K562 (cell line): ENCODE measurements at regions not wholly inside any gene's neighbourhood (a gene's known extent, or its start where the extent isn't known, plus 50 kb on each side); places are given as distances from the start of the nearest gene placed in this dataset.

Experiments used
- ATAC-seq: fragments of 200-7000 bp; cut with Tn5 transposase; 3 replicates; pipeline ENCODE4 v1.9.1; 2020; ENCODE audit warnings: moderate library complexity
- BruUV-seq: library from RNA; stranded (reverse); fragments of 400-500 nt; replicated peaks from 2 replicates; lab custom pipeline; 2021; lab: Mats Ljungman, UMichigan
- CTCF ChIA-PET: fragments of 300-600 bp; formaldehyde crosslinking; extraction: SDS; loops from one replicate; lab custom pipeline; 2021; ENCODE audit warnings: low intra/inter-chr PET ratio; lab: Yijun Ruan, JAX
- POLR2A ChIA-PET: fragments of 300-600, 350-650 bp; sonication (Branson Sonifier 250); formaldehyde crosslinking; extraction: SDS; loops from one replicate; lab custom pipeline; 2021; ENCODE audit warnings: antibody characterized with exemption, inconsistent platforms; lab: Yijun Ruan, JAX
- DNase-seq, 4 experiments: peaks; one replicate each; pipeline versions ENCODE4 v3.0.0 to v3.0.0-alpha.2; 2011 to 2018; ENCODE audit warnings: low spot score in 3 of 4, mixed read lengths in 3 of 4; ENCODE audit errors: extremely low read depth in 1 of 4
- FAIRE-seq: peaks from 2 replicates; lab custom pipeline; 2011; peaks lifted over from hg19 to GRCh38; lab: Jason Lieb, UNC
- H2AFZ ChIP-seq: 2 replicates; pipeline ENCODE4 v1.6.0; 2011; ENCODE audit warnings: low read depth, low read length, control low read depth, inconsistent platforms
- H3K27ac ChIP-seq: fragments of 200-600 bp; 3 replicates; pipeline ENCODE4 v1.8.0; 2011; ENCODE audit warnings: low read depth, mild to moderate bottlenecking, control low read depth, inconsistent platforms, low read length, moderate library complexity, mixed read lengths; ENCODE audit errors: extremely low read depth
- H3K27me3 ChIP-seq, 2 experiments: fragments of 300-600 bp in 1 of 2; 2 replicates in 1 of 2; 3 replicates in 1 of 2; pipeline versions ENCODE4 v1.6.0 to v1.8.0; 2011; ENCODE audit warnings: inconsistent platforms in 2 of 2, low read length in 2 of 2, mild to moderate bottlenecking in 1 of 2, mixed read lengths in 1 of 2, moderate library complexity in 1 of 2; ENCODE audit not compliant: control insufficient read depth in 2 of 2, insufficient read depth in 2 of 2
- H3K36me3 ChIP-seq: fragments of 300-600 bp; 3 replicates; pipeline ENCODE4 v1.8.0; 2011; ENCODE audit warnings: mild to moderate bottlenecking, low read length, inconsistent platforms; ENCODE audit not compliant: control insufficient read depth, insufficient read depth
- H3K4me1 ChIP-seq, 2 experiments: fragments of 200-600 bp in 1 of 2; replicated peaks in 1 of 2; 2 replicates in 1 of 2; 3 replicates in 1 of 2; pipeline versions ENCODE4 v1.5.1 to v1.8.0; 2011; ENCODE audit warnings: inconsistent platforms in 2 of 2, low read length in 2 of 2, mild to moderate bottlenecking in 1 of 2, mixed read lengths in 1 of 2, moderate library complexity in 1 of 2; ENCODE audit not compliant: control insufficient read depth in 2 of 2, insufficient read depth in 2 of 2
- H3K4me2 ChIP-seq: 2 replicates; pipeline ENCODE4 v1.6.1; 2011; ENCODE audit warnings: low read length, control low read depth, inconsistent platforms, mixed read lengths; ENCODE audit not compliant: insufficient read depth
- H3K4me3 ChIP-seq: fragments of 200-600 bp; sonication (generic), shearing (Covaris generic); 2 replicates; pipeline ENCODE4 v1.5.1; 2016; ENCODE audit warnings: control low read depth, inconsistent platforms
- H3K79me2 ChIP-seq: fragments of 200-600 bp; 3 replicates; pipeline ENCODE4 v1.8.0; 2011; ENCODE audit warnings: low read length, inconsistent platforms; ENCODE audit not compliant: control insufficient read depth, insufficient read depth
- H3K9ac ChIP-seq, 2 experiments: 2 replicates each; pipeline versions ENCODE4 v1.6.0 to v1.6.1; 2011; ENCODE audit warnings: low read depth in 2 of 2, low read length in 2 of 2, control low read depth in 1 of 2, inconsistent platforms in 1 of 2, mild to moderate bottlenecking in 1 of 2, mixed read lengths in 1 of 2; ENCODE audit not compliant: insufficient read depth in 1 of 2
- H3K9me1 ChIP-seq: one replicate; pipeline ENCODE4 v1.6.0; 2011; ENCODE audit warnings: inconsistent platforms, mild to moderate bottlenecking, low read length, moderate library complexity; ENCODE audit not compliant: control insufficient read depth, insufficient read depth
- H3K9me3 ChIP-seq: replicated peaks from 2 replicates; pipeline ENCODE4 v1.5.1; 2011; ENCODE audit warnings: low read depth, low read length, inconsistent platforms; ENCODE audit not compliant: control insufficient read depth, insufficient read depth
- H4K20me1 ChIP-seq: replicated peaks from 2 replicates; pipeline ENCODE4 v1.6.1; 2011; ENCODE audit warnings: low read length, inconsistent platforms, mixed read lengths; ENCODE audit not compliant: control insufficient read depth, insufficient read depth
- ESRRA ChIP-seq: fragments of 450-650 bp; IDR thresholded peaks from 2 replicates; pipeline ENCODE4 v1.6.1; 2014; ENCODE audit warnings: low read depth, mild to moderate bottlenecking, moderate library complexity, borderline replicate concordance
- GTF2F1 ChIP-seq: IDR thresholded peaks from 2 replicates; pipeline ENCODE4 v1.6.1; 2011; ENCODE audit warnings: low read depth, low read length, improper control_type of control experiment
- HNRNPLL ChIP-seq: fragments of 200-400 bp; formaldehyde crosslinking; IDR thresholded peaks from 2 replicates; pipeline ENCODE4 v1.6.1; 2017; ENCODE audit warnings: low read length, low read depth, mild to moderate bottlenecking; ENCODE audit not compliant: poor library complexity, severe bottlenecking
- MCM3 ChIP-seq: fragments of 450-650 bp; IDR thresholded peaks from 2 replicates; pipeline ENCODE4 v1.6.1; 2016
- NR2F6 ChIP-seq: fragments of 450-650 bp; formaldehyde crosslinking; IDR thresholded peaks from 2 replicates; pipeline ENCODE4 v1.4.0; 2020; ENCODE audit warnings: mild to moderate bottlenecking
- PTTG1 ChIP-seq: fragments of 450-650 bp; IDR thresholded peaks from 2 replicates; pipeline ENCODE4 v1.6.1; 2016; ENCODE audit warnings: low read depth, mild to moderate bottlenecking, missing genetic modification characterization, missing compliant biosample characterization
- RBBP5 ChIP-seq: fragments of 200-600 bp; sonication (generic); IDR thresholded peaks from 2 replicates; pipeline ENCODE4 v1.6.1; 2012; ENCODE audit warnings: borderline replicate concordance, mild to moderate bottlenecking, low read length, control low read depth, inconsistent platforms; ENCODE audit not compliant: insufficient read depth, poor library complexity, severe bottlenecking
- SAP30 ChIP-seq: fragments of 200-600 bp; sonication (generic); IDR thresholded peaks from 2 replicates; pipeline ENCODE4 v1.6.1; 2012; ENCODE audit warnings: borderline replicate concordance, low read depth, mild to moderate bottlenecking, moderate library complexity, low read length, control low read depth, inconsistent platforms; ENCODE audit not compliant: insufficient read depth, poor library complexity, severe bottlenecking
- SREBF1 ChIP-seq: fragments of 150-350 bp; IDR thresholded peaks from 2 replicates; pipeline ENCODE4 v1.6.1; 2014; ENCODE audit warnings: antibody characterized with exemption, low read depth, low read length, borderline replicate concordance
- ZNF23 ChIP-seq: fragments of 250-450 bp; sonication (Bioruptor Pico); IDR thresholded peaks from 2 replicates; pipeline ENCODE4 v1.4.0; 2020; ENCODE audit warnings: mild to moderate bottlenecking
- ZNF354B ChIP-seq: fragments of 250-450 bp; sonication (Bioruptor Pico); IDR thresholded peaks from 2 replicates; pipeline ENCODE4 v1.4.0; 2020
- ZNF766 ChIP-seq: fragments of 200-800 bp; sonication (Bioruptor generic); conservative IDR thresholded peaks from 2 replicates; pipeline ENCODE4 v1.6.1; 2016; ENCODE audit warnings: missing genetic modification characterization, missing compliant biosample characterization
- WGBS: fragments of 100-300 bp; shearing (Covaris generic); methylation state at CpG from one replicate; pipeline ENCODE4 v1.1.6; 2016; ENCODE audit warnings: low coverage, mixed read lengths; ENCODE audit not compliant: insufficient coverage; ENCODE audit errors: missing lambda C conversion rate; 5-methylcytosine and 5-hydroxymethylcytosine counted together
- in situ Hi-C: fragments of 300-500 bp; cut with MboI; formaldehyde crosslinking; loops from 4 replicates; pipeline ENCODE4 v1.15.0; 2018; ENCODE audit warnings: inconsistent platforms, mixed read lengths
- intact Hi-C: fragments of 100-400 bp; cut with micrococcal nuclease; formaldehyde crosslinking; loops from 2 replicates; pipeline ENCODE4 v1.14.2; 2022
- TF ChIP-seq, protein P1 (sequence below): fragments of 450-650 bp; formaldehyde crosslinking; IDR thresholded peaks from 2 replicates; pipeline ENCODE4 v1.4.0; 2022; ENCODE audit warnings: mild to moderate bottlenecking, moderate library complexity
- TF ChIP-seq, protein P2 (sequence below): fragments of 250-450 bp; sonication (Bioruptor Pico); IDR thresholded peaks from 2 replicates; pipeline ENCODE4 v1.5.0; 2021

DNA sequence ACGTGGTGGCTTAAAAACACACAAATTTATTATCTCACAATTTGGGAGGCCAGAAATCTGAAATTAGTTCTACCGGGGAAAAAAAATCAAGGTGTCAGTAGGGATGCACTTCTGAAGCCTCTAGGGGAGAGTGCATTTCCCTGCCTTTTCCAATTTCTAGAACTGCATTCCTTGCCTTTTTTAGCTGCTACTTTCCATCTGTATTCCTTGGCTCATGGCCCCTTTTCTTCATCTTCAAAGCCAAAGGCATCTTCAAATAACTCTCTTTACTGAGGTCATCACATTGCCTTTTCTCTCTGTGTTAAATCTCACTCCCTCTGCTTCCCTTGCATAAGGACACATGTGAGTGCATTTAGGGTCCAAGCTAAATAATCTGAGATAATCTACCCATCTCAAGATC is 69.5 kb upstream of the NEO1 start:
- no peak overlapping the region for H3K9ac ChIP-seq
- BruUV-seq = no TSS peak

More for the DNA sequence above, 69.5 kb upstream of the NEO1 start:
- in situ Hi-C loops (no loop called here), intact Hi-C loops (no loop called here)
- Histone ChIP-seq H2AFZ (no peak overlapping the region), H4K20me1 (no peaks in the 10 kb centered on the region), H3K27me3 (no peaks in the 10 kb centered on the region), H3K27ac (no peak overlapping the region), H3K79me2 (no peaks in the 10 kb centered on the region), H3K9me1 (no peaks in the 10 kb centered on the region), H3K36me3 (no peaks in the 10 kb centered on the region), H3K4me2 (no peak overlapping the region), H3K9me3 (no peaks in the 10 kb centered on the region), H3K4me1 (no peaks in the 10 kb centered on the region), H3K4me3 (no peak overlapping the region)
- ChIA-PET CTCF (no interaction called here), POLR2A (no interaction called here)
- ATAC-seq = no peak
- TF ChIP-seq ZNF23 (CRISPR knock-in tag) = no peak
- no peak for TF ChIP-seq SREBF1
- no peak for TF ChIP-seq ESRRA
- no peak for TF ChIP-seq SAP30
- no peak for TF ChIP-seq ZNF354B (CRISPR knock-in tag)
- TF ChIP-seq, protein P1, sequence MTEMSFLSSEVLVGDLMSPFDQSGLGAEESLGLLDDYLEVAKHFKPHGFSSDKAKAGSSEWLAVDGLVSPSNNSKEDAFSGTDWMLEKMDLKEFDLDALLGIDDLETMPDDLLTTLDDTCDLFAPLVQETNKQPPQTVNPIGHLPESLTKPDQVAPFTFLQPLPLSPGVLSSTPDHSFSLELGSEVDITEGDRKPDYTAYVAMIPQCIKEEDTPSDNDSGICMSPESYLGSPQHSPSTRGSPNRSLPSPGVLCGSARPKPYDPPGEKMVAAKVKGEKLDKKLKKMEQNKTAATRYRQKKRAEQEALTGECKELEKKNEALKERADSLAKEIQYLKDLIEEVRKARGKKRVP (CRISPR knock-in tag) = no peak
- TF ChIP-seq ZNF766 (CRISPR knock-in tag) = no peak
- no peak for TF ChIP-seq GTF2F1
- no peak for TF ChIP-seq HNRNPLL
- TF ChIP-seq RBBP5 = no peak
- TF ChIP-seq, protein P2, sequence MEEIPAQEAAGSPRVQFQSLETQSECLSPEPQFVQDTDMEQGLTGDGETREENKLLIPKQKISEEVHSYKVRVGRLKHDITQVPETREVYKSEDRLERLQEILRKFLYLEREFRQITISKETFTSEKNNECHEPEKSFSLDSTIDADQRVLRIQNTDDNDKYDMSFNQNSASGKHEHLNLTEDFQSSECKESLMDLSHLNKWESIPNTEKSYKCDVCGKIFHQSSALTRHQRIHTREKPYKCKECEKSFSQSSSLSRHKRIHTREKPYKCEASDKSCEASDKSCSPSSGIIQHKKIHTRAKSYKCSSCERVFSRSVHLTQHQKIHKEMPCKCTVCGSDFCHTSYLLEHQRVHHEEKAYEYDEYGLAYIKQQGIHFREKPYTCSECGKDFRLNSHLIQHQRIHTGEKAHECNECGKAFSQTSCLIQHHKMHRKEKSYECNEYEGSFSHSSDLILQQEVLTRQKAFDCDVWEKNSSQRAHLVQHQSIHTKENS = no peak
- no peak for TF ChIP-seq MCM3
- no peak for TF ChIP-seq PTTG1 (tag)
- TF ChIP-seq NR2F6 (CRISPR knock-in tag) = no peak
- DNase-seq = no peak
- 0% methylated on average over 2 of the region's 2 CpGs for WGBS
- no peak for FAIRE-seq
